BJ (cell line): ENCODE measurements at regions not wholly inside any gene's neighbourhood (a gene's known extent, or its start where the extent isn't known, plus 50 kb on each side); places are given as distances from the start of the nearest gene placed in this dataset.

Source experiments
- CTCF ChIA-PET: fragments of 350-600 bp; formaldehyde crosslinking; extraction: SDS; loops from one replicate; lab custom pipeline; 2021; ENCODE audit warnings: antibody characterized with exemption, inconsistent platforms; lab: Yijun Ruan, JAX
- POLR2A ChIA-PET: fragments of 300-600 bp; sonication (Branson Sonifier 250); formaldehyde crosslinking; extraction: SDS; loops from one replicate; lab custom pipeline; 2021; ENCODE audit warnings: antibody characterized with exemption; lab: Charles Lee
- DNase-seq: peaks from one replicate; pipeline ENCODE4 v3.0.0-alpha.2; 2011; ENCODE audit warnings: low read depth
- H3K27me3 ChIP-seq: 2 replicates; pipeline ENCODE4 v1.6.0; 2011; ENCODE audit warnings: low read length; ENCODE audit not compliant: control insufficient read depth, insufficient read depth
- H3K36me3 ChIP-seq: 2 replicates; pipeline ENCODE4 v1.5.1; 2011; ENCODE audit warnings: low read length; ENCODE audit not compliant: control insufficient read depth, insufficient read depth
- H3K4me3 ChIP-seq: 2 replicates; pipeline ENCODE4 v1.5.1; 2011; ENCODE audit warnings: low read depth, mild to moderate bottlenecking, control low read depth, low read length
- TF ChIP-seq, protein P1 (sequence below): IDR thresholded peaks from 2 replicates; pipeline ENCODE4 v1.5.1; 2011; ENCODE audit warnings: low read depth, mild to moderate bottlenecking, control low read depth, inconsistent platforms, low read length, moderate library complexity; ENCODE audit not compliant: insufficient read depth

DNA sequence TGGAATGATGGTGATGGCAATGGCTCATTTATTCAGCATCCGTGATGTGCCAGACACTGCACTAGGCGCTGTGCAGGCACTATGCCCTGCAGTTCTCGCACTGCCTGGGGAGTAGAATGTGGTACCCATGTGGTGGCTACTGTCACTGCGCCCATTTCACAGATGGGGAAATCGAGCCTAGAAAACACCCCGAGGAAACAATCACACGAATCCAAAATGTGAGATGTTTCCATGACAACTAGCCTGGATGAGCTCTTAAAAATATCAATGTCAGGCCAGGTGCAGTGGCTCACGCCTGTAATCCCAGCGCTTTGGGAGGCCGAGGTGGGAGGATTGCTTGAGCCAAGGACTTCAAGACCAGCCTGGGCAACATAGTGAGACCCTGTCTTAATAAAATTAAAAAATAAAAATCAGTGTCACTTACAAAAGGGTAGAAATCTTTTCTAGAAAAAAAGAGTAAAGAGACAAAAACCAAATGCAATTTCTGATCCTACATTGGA, 57.9 kb upstream of the TNRC6A start:
- no peaks in the 10 kb centered on the region for H3K27me3 ChIP-seq
- no peak for DNase-seq
- POLR2A ChIA-PET, result no interaction called here
- no peaks in the 10 kb centered on the region for H3K36me3 ChIP-seq
- CTCF ChIA-PET, result interaction anchor here (0.9 to 1.4 kb wide), 2 partner anchors 15 to 234 kb away, joined by 3 read pairs; no protein-coding TSS in a partner anchor
- no peak overlapping the region for H3K4me3 ChIP-seq
- TF ChIP-seq, protein P1, sequence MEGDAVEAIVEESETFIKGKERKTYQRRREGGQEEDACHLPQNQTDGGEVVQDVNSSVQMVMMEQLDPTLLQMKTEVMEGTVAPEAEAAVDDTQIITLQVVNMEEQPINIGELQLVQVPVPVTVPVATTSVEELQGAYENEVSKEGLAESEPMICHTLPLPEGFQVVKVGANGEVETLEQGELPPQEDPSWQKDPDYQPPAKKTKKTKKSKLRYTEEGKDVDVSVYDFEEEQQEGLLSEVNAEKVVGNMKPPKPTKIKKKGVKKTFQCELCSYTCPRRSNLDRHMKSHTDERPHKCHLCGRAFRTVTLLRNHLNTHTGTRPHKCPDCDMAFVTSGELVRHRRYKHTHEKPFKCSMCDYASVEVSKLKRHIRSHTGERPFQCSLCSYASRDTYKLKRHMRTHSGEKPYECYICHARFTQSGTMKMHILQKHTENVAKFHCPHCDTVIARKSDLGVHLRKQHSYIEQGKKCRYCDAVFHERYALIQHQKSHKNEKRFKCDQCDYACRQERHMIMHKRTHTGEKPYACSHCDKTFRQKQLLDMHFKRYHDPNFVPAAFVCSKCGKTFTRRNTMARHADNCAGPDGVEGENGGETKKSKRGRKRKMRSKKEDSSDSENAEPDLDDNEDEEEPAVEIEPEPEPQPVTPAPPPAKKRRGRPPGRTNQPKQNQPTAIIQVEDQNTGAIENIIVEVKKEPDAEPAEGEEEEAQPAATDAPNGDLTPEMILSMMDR, result no peak

DNA sequence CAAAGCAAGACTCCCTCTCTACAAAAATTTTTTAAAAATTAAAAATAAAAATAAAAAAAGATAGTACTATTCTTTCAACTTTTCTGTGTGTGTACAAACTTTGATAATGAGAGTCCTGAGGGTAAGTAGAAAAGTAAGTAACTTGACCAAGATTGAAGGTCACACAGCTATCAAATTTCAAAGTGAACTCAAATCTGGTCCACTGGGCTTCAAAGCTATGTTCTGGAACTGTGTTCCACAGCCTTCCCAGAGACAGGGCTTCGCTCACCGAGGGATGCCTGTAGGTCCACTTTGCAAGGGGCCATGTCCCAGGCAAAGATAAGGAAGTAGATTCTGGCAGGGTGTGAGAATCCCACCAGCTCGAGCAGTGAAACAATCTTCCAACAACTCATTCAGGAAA, 56.3 kb upstream of the TNRC6A start:
- ChIA-PET POLR2A (no interaction called here), CTCF (interaction anchor here (1.1 to 1.6 kb wide), 2 partner anchors 16 to 157 kb away, joined by 4 read pairs; no protein-coding TSS in a partner anchor)
- TF ChIP-seq, protein P1, result no peak

DNA sequence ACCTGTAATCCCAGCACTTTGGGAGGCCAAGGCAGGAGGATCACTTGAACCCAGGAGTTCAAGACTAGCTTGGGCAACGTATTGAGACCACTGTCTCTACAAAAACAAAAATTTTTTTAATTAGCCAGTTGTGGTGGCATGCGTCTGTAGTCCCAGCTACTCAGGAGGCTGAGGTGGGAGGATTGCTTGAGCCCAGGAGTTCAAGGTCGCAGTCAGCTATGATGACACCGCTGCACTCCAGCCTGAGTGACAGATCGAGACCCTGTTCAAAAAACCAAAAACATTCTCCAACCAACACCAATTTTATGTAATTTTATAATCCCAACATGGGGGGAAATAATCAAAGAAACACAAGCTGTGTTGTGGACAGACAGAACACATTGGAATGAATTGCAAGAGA, 54.6 kb upstream of the TNRC6A start:
- TF ChIP-seq, protein P1, result no peak
- ChIA-PET CTCF (interaction anchor here (1.6 kb wide), 1 partner anchor 15 kb away, joined by 4 read pairs; no protein-coding TSS in a partner anchor), POLR2A (no interaction called here)
- no peaks in the 10 kb centered on the region for H3K36me3 ChIP-seq
- no peak for DNase-seq
- no peak overlapping the region for H3K4me3 ChIP-seq
- H3K27me3 ChIP-seq, result no peaks in the 10 kb centered on the region

More for the DNA sequence above, 56.3 kb upstream of the TNRC6A start:
- Histone ChIP-seq H3K4me3 (no peak overlapping the region), H3K27me3 (no peaks in the 10 kb centered on the region), H3K36me3 (no peaks in the 10 kb centered on the region)
- DNase-seq, result no peak

DNA sequence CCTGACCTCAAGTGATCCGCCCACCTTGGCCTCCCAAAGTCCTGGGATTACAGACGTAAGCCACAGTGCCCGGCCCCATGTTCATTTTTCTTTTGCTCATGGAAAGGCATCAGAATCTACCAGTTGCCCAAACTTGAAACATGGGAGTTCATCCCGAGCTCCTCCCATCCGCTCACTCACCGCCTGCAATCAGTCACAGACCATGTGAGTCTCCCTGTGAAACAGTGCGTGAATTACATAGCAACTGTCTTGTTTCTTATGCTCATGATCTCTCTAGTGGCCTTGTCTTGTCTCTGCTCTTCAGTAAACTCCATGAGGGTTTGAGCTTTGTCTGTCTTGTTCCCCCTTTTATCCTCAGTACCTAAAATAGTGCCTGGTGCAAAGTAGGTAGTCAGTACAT, 52.1 kb upstream of the TNRC6A start:
- H3K4me3 ChIP-seq, result no peak overlapping the region
- CTCF ChIA-PET, result no interaction called here
- TF ChIP-seq, protein P1, result no peak
- DNase-seq, result no peak
- H3K36me3 ChIP-seq, result no peaks in the 10 kb centered on the region
- H3K27me3 ChIP-seq, result no peaks in the 10 kb centered on the region
- POLR2A ChIA-PET, result interaction anchor here (0.6 kb wide), 1 partner anchor 25 kb away, joined by 11 read pairs; no protein-coding TSS in a partner anchor
